Activated T-helper 17 cell treated with anti-CD3 and anti-CD28 coated beads, Interleukin-2, amount 50 U/mL, for 72 hours (primary cell): ENCODE measurements at regions not wholly inside any gene's neighbourhood (a gene's known extent, or its start where the extent isn't known, plus 50 kb on each side); places are given as distances from the start of the nearest gene placed in this dataset.
"Not testable (repeated sequence)": the region's sequence is repeated elsewhere in the genome, so short reads cannot be mapped to it uniquely, and the experiment has no call there.

Experiments
- ATAC-seq: fragments of 150-1000 bp; cut with Tn5 transposase; replicated peaks from 2 replicates; pipeline ENCODE4 v1.10.0; 2021; ENCODE audit warnings: mild to moderate bottlenecking, moderate library complexity
- H3K27ac Mint-ChIP-seq: one replicate; pipeline ENCODE4 v1.8.0; 2022; ENCODE audit warnings: mixed read lengths
- H3K27me3 Mint-ChIP-seq: one replicate; pipeline ENCODE4 v1.8.0; 2022; ENCODE audit warnings: mixed read lengths
- H3K36me3 Mint-ChIP-seq: one replicate; pipeline ENCODE4 v1.8.0; 2022; ENCODE audit warnings: low read depth, mild to moderate bottlenecking, mixed read lengths
- H3K4me1 Mint-ChIP-seq: one replicate; pipeline ENCODE4 v1.8.0; 2022; ENCODE audit warnings: mixed read lengths
- H3K4me3 Mint-ChIP-seq: one replicate; pipeline ENCODE4 v1.8.0; 2022; ENCODE audit warnings: mild to moderate bottlenecking, mixed read lengths
- H3K9me3 Mint-ChIP-seq: one replicate; pipeline ENCODE4 v1.8.0; 2022; ENCODE audit warnings: mixed read lengths

DNA sequence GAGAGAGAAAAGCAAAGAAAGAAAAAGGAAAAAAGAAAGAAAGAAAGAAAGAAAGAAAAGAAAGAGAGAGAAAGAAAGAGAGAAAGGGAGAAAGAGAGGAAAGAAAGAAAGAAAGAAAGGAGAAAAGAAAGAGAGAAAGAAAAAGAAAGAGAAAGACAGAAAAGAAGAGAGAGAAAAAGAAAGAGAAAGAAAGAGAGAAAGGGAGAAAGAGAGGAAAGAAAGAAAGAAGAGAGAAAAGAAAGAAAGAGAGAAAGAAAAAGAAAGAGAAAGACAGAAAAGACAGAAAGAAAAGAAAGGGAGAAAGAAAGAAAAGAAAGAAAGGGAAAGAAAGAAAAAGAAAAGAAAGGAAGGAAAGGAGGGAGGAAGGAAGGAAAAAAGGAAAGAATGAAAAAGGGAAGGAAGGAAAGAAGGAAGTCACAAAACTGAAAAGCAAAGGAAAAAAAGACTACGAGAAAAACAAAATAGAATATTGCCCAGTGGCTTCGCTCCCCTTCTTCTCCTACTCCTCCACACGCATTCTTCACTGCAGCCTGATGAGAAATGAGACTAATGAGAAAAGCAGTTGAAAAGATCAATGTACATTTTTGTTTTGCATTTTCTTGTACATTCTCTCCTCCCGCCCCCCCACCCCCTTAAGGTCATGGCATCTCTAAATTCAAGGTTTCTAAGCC lies 170.0 kb downstream of the SOD2 start:
- H3K27ac Mint-ChIP-seq: no peak overlapping the region
- H3K36me3 Mint-ChIP-seq: no peaks in the 10 kb centered on the region
- ATAC-seq: no peak

DNA sequence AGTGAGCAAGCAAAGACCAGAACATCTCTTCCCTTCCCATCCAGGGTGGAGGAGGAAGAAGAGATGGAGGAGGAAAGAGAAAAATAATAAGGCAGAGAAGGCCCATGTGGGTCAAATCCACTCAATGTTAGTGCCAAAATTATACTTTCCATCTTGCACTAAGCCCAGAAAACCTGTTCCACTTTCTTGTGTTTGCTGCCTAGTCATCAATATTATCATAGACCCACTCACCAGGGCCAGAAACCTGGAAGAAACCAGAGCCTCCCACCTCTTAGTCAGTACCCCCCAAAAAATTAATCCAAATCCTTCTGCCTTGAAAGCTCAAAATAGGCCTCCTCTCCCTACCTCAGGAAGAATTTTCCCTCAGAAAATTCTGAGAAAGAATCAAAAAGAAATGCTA lies 171.1 kb downstream of the SOD2 start:
- no peak for ATAC-seq
- Mint-ChIP-seq H3K4me3 (no peak overlapping the region), H3K9me3 (no peaks in the 10 kb centered on the region), H3K27me3 (peaks cover 41% of the 10 kb centered on the region), H3K4me1 (no peaks in the 10 kb centered on the region), H3K36me3 (no peaks in the 10 kb centered on the region), H3K27ac (no peak overlapping the region)

More for the DNA sequence above, 170.0 kb downstream of the SOD2 start:
- peaks cover 46% of the 10 kb centered on the region for H3K27me3 Mint-ChIP-seq
- H3K4me3 Mint-ChIP-seq: no peak overlapping the region
- H3K4me1 Mint-ChIP-seq: no peaks in the 10 kb centered on the region
- H3K9me3 Mint-ChIP-seq: no peaks in the 10 kb centered on the region

- Mint-ChIP-seq H3K36me3 (no peaks in the 10 kb centered on the region), H3K27ac (no peak overlapping the region), H3K27me3 (peaks cover 32% of the 10 kb centered on the region), H3K4me3 (no peak overlapping the region), H3K9me3 (peaks cover 6% of the 10 kb centered on the region), H3K4me1 (no peaks in the 10 kb centered on the region)
- no peak for ATAC-seq
Measured at GRCh38 chr6:159520002-159520401, 173.0 kb downstream of the SOD2 start.

DNA sequence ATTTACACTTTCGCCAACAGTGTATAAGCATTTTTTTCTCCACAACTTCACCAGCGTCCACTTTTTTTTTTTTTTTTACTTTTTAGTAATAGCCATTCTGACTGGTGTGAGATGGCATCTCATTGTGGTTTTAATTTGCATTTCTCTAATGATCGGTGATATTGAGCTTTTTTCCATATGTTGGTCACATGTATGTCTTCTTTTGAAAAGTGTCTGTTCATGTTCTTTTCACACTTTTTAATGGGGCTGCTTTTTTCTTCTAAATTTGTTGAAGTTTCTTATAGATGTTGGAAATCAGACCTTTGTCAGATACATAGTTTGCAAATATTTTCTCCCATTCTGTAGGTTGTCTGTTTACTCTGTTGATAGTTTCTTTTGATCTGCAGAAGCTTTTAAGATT lies 177.2 kb downstream of the SOD2 start:
- not testable (repeated sequence) for H3K4me3 Mint-ChIP-seq, H3K36me3 Mint-ChIP-seq, H3K9me3 Mint-ChIP-seq, H3K27ac Mint-ChIP-seq, ATAC-seq, H3K4me1 Mint-ChIP-seq
- H3K27me3 Mint-ChIP-seq: peaks cover 29% of the 10 kb centered on the region

DNA sequence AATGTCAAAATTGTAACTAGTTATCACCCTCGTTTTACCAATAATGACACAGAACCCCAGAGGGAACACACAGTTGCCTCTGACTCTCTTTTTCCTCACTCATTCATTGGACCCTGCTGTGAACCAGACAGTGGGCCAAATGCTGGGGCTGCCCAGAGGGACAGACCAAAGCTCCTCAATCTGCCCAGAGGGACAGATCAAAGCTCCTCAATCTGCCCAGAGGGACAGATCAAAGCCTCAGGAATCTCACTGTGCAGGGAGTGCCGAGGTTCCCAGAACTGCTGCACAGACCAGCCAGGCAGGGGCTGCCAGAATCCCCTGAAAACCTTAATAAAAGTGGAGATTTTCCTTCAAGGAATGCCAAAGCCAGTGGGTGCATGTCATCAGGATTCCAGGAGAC lies 179.1 kb downstream of the SOD2 start:
- no peak for ATAC-seq
- peaks cover 6% of the 10 kb centered on the region for H3K9me3 Mint-ChIP-seq
- H3K27ac Mint-ChIP-seq: no peak overlapping the region
- H3K36me3 Mint-ChIP-seq: no peaks in the 10 kb centered on the region
- H3K27me3 Mint-ChIP-seq: peaks cover 27% of the 10 kb centered on the region
- no peaks in the 10 kb centered on the region for H3K4me1 Mint-ChIP-seq
- H3K4me3 Mint-ChIP-seq: no peak overlapping the region

GRCh38 chr6:159513074-159513720 lies 179.8 kb downstream of the SOD2 start:
- Mint-ChIP-seq H3K36me3 (no peaks in the 10 kb centered on the region), H3K27me3 (peaks cover 25% of the 10 kb centered on the region), H3K4me3 (no peak overlapping the region), H3K27ac (no peak overlapping the region), H3K4me1 (no peaks in the 10 kb centered on the region), H3K9me3 (peaks cover 6% of the 10 kb centered on the region)
- no peak for ATAC-seq

DNA sequence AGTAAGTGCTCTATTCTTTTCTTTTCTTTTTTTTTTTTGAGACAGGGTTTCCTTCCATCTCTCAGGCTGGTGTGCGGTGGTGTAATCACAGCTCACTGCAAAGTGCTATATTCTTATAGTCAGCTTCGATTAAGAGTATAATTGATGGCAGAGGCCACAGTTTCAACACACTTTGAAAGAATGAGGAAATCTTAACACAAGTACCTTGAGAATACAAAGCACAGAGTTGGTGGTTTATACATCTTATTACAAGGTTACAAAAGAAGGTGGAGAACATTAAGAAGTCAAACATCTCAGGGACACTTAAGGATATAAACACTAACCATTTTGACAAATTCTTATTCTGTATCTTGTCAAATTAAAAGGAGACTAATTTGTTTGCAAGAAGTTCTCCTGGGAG lies 180.5 kb downstream of the SOD2 start:
- peaks cover 20% of the 10 kb centered on the region for H3K27me3 Mint-ChIP-seq
- ATAC-seq: no peak
- H3K4me3 Mint-ChIP-seq: no peak overlapping the region
- peaks cover 6% of the 10 kb centered on the region for H3K9me3 Mint-ChIP-seq
- H3K4me1 Mint-ChIP-seq: no peaks in the 10 kb centered on the region
- H3K27ac Mint-ChIP-seq: no peak overlapping the region
- no peaks in the 10 kb centered on the region for H3K36me3 Mint-ChIP-seq

DNA sequence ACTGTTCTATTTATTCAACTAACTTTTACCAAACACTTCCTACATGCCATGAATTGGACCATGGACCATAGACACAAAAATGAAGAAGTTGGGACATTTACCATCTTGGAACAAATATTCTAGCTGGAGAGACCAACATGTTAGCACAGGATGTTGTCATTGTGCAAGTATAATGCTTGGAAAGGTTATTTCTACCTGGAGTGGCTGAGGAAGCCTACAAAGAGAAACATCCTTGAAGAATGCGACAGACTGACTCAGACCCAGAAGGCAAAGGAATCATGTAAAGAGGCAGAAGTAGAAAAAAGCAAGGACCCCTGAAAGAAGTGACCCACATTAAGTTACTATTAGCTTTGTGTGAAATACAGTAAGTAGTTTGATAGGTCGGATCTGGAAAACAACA lies 180.9 kb downstream of the SOD2 start:
- Mint-ChIP-seq H3K4me1 (no peaks in the 10 kb centered on the region), H3K9me3 (peaks cover 6% of the 10 kb centered on the region), H3K4me3 (no peak overlapping the region), H3K27ac (no peak overlapping the region), H3K27me3 (peaks cover 18% of the 10 kb centered on the region), H3K36me3 (no peaks in the 10 kb centered on the region)
- ATAC-seq: no peak

DNA sequence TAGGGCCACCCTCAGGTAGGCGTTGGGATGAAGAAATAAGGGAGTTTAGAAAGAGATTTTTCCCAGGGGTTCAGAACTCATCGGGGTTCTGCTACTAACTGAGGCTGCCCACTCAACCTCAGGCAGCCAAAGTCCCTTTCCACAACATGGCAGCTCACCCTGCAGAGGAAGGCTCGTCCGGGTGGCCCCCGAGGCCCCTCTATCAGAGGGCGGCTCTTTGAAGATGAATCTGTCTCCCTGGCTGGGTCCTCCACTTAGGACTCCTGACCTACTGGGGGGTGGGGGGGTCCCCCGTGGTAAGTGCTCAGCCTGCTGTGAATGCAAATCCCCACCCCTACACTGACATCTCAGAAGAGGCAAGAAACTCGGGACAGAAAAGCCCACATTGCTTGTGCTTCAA lies 182.9 kb downstream of the SOD2 start:
- no peaks in the 10 kb centered on the region for H3K9me3 Mint-ChIP-seq
- no peak overlapping the region for H3K4me3 Mint-ChIP-seq
- H3K36me3 Mint-ChIP-seq: no peaks in the 10 kb centered on the region
- H3K27me3 Mint-ChIP-seq: peaks cover 13% of the 10 kb centered on the region
- no peak for ATAC-seq
- no peaks in the 10 kb centered on the region for H3K4me1 Mint-ChIP-seq
- no peak overlapping the region for H3K27ac Mint-ChIP-seq

GRCh38 chr6:159508931-159509330 lies 184.1 kb downstream of the SOD2 start:
- Mint-ChIP-seq H3K9me3 (no peaks in the 10 kb centered on the region), H3K36me3 (no peaks in the 10 kb centered on the region), H3K27ac (no peak overlapping the region), H3K4me3 (no peak overlapping the region), H3K27me3 (peaks cover 13% of the 10 kb centered on the region), H3K4me1 (no peaks in the 10 kb centered on the region)
- no peak for ATAC-seq

GRCh38 chr6:159506048-159506447 lies 187.0 kb downstream of the SOD2 start:
- Mint-ChIP-seq H3K27ac (no peak overlapping the region), H3K4me3 (no peak overlapping the region), H3K36me3 (no peaks in the 10 kb centered on the region), H3K9me3 (no peaks in the 10 kb centered on the region), H3K27me3 (peaks cover 4% of the 10 kb centered on the region), H3K4me1 (no peaks in the 10 kb centered on the region)
- no peak for ATAC-seq

- ATAC-seq: no peak
- Mint-ChIP-seq H3K36me3 (no peaks in the 10 kb centered on the region), H3K4me1 (no peaks in the 10 kb centered on the region), H3K27ac (no peak overlapping the region), H3K4me3 (no peak overlapping the region), H3K9me3 (no peaks in the 10 kb centered on the region), H3K27me3 (peaks cover 3% of the 10 kb centered on the region)
Measured at GRCh38 chr6:159505140-159505922, 187.7 kb downstream of the SOD2 start.

DNA sequence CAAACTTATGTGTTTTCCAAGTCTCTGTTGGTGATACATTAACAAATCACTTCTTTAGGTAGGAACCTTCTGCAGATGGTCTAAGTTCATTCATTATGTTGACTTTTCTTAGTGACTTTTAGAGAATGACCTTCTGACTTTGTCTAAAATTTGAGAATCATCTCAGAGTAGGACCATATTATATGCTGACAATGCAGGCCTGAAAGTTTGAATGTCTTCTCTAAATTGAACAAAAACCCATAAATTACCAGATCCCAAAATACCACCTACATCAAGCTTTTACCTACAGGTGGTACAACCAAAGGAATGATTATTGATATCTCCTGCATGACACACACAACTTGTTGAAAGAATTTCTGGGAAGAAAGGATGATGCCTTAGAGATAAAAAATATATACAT lies 191.5 kb downstream of the SOD2 start:
- H3K36me3 Mint-ChIP-seq: no peaks in the 10 kb centered on the region
- ATAC-seq: no peak
- no peak overlapping the region for H3K27ac Mint-ChIP-seq
- no peak overlapping the region for H3K4me3 Mint-ChIP-seq
- H3K27me3 Mint-ChIP-seq: peaks cover 14% of the 10 kb centered on the region
- no peaks in the 10 kb centered on the region for H3K4me1 Mint-ChIP-seq
- no peaks in the 10 kb centered on the region for H3K9me3 Mint-ChIP-seq

DNA sequence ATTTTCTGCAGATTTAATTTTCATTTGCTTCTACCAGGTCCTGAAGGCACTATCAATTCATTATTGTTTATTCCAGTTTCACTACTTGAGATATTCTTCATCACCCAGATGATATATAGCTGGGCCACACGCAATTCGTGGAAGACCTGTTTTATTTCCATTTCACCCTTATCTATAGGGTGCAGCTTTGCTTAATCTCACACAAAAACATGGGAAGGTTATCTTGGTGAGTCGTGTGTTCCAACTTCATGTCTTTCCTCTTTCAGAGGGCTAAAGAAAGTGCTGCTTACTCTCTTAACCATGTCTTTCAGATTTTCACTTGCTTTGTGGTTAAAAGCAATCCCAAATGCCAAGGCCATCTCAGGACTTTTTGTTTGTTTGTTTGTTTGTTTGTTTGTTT lies 194.0 kb downstream of the SOD2 start:
- no peak overlapping the region for H3K4me3 Mint-ChIP-seq
- H3K27ac Mint-ChIP-seq: no peak overlapping the region
- peaks cover 5% of the 10 kb centered on the region for H3K9me3 Mint-ChIP-seq
- peaks cover 27% of the 10 kb centered on the region for H3K27me3 Mint-ChIP-seq
- no peak for ATAC-seq
- no peaks in the 10 kb centered on the region for H3K36me3 Mint-ChIP-seq
- no peaks in the 10 kb centered on the region for H3K4me1 Mint-ChIP-seq

- peaks cover 27% of the 10 kb centered on the region for H3K27me3 Mint-ChIP-seq
- H3K4me3 Mint-ChIP-seq: no peak overlapping the region
- no peak overlapping the region for H3K27ac Mint-ChIP-seq
- no peaks in the 10 kb centered on the region for H3K36me3 Mint-ChIP-seq
- ATAC-seq: no peak
- H3K4me1 Mint-ChIP-seq: no peaks in the 10 kb centered on the region
- H3K9me3 Mint-ChIP-seq: peaks cover 5% of the 10 kb centered on the region
Measured at GRCh38 chr6:159494586-159494972, 198.5 kb downstream of the SOD2 start.
